ENCODE measurements at regions not wholly inside any gene's neighbourhood (a gene's known extent, or its start where the extent isn't known, plus 50 kb on each side); places are given as distances from the start of the nearest gene placed in this dataset.

- TF ChIP-seq PATZ1 (CRISPR knock-in tag; IDR thresholded peaks at IDR 0.05; ENCODE audit: borderline replicate concordance) (no peak), PPARA (CRISPR knock-in tag; IDR thresholded peaks at IDR 0.05; ENCODE audit: borderline replicate concordance) (no peak), CSDC2 (CRISPR knock-in tag; IDR thresholded peaks at IDR 0.05) (no peak), ZNF70 (CRISPR knock-in tag; IDR thresholded peaks at IDR 0.05) (no peak), ZFP30 (CRISPR knock-in tag; IDR thresholded peaks at IDR 0.05) (no peak), ESRRG (CRISPR knock-in tag; IDR thresholded peaks at IDR 0.05) (no peak), SNAI2 (CRISPR knock-in tag; IDR thresholded peaks at IDR 0.05) (no peak), GLIS3 (CRISPR knock-in tag; IDR thresholded peaks at IDR 0.05) (no peak), ARNTL (CRISPR knock-in tag; IDR thresholded peaks at IDR 0.05; ENCODE audit: borderline replicate concordance, low read depth) (no peak), RARB (CRISPR knock-in tag; IDR thresholded peaks at IDR 0.05) (no peak), CSRNP3 (CRISPR knock-in tag; IDR thresholded peaks at IDR 0.05) (no peak), ZC3H10 (CRISPR knock-in tag; IDR thresholded peaks at IDR 0.05) (no peak), OSR1 (CRISPR knock-in tag; IDR thresholded peaks at IDR 0.05) (no peak)
- TF ChIP-seq, protein P1, sequence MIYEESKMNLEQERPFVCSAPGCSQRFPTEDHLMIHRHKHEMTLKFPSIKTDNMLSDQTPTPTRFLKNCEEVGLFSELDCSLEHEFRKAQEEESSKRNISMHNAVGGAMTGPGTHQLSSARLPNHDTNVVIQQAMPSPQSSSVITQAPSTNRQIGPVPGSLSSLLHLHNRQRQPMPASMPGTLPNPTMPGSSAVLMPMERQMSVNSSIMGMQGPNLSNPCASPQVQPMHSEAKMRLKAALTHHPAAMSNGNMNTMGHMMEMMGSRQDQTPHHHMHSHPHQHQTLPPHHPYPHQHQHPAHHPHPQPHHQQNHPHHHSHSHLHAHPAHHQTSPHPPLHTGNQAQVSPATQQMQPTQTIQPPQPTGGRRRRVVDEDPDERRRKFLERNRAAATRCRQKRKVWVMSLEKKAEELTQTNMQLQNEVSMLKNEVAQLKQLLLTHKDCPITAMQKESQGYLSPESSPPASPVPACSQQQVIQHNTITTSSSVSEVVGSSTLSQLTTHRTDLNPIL (CRISPR knock-in tag; IDR thresholded peaks at IDR 0.05; ENCODE audit: low read depth): no peak
Measured at GRCh38 chr4:147138171-147138570, 192.5 kb upstream of the TTC29 start.
